HEK293T (cell line): ENCODE measurements at regions not wholly inside any gene's neighbourhood (a gene's known extent, or its start where the extent isn't known, plus 50 kb on each side); places are given as distances from the start of the nearest gene placed in this dataset.
"Not testable (repeated sequence)": the region's sequence is repeated elsewhere in the genome, so short reads cannot be mapped to it uniquely, and the experiment has no call there.

Experiments used
- CTCF ChIA-PET: fragments of 350-600 bp; formaldehyde crosslinking; extraction: SDS; loops from one replicate; lab custom pipeline; 2021; ENCODE audit warnings: antibody characterized with exemption, inconsistent platforms; lab: Yijun Ruan, JAX
- POLR2A ChIA-PET: fragments of 350-600 bp; formaldehyde crosslinking; extraction: SDS; loops from one replicate; lab custom pipeline; 2020; ENCODE audit warnings: antibody characterized with exemption, inconsistent platforms; lab: Yijun Ruan, JAX
- DNase-seq: peaks from one replicate; pipeline ENCODE4 v3.0.0; 2012; ENCODE audit warnings: mixed read lengths; ENCODE audit errors: extremely low spot score
- ARNT ChIP-seq: fragments of 450-650 bp; IDR thresholded peaks from 2 replicates; pipeline ENCODE4 v1.6.1; 2017; ENCODE audit warnings: mild to moderate bottlenecking
- BHLHE40 ChIP-seq: fragments of 450-650 bp; IDR thresholded peaks from 2 replicates; pipeline ENCODE4 v1.6.1; 2016; ENCODE audit warnings: mild to moderate bottlenecking, moderate library complexity, borderline replicate concordance
- CTBP1 ChIP-seq: fragments of 450-650 bp; IDR thresholded peaks from 2 replicates; pipeline ENCODE4 v1.6.1; 2016; ENCODE audit warnings: borderline replicate concordance
- ELF4 ChIP-seq: fragments of 450-650 bp; IDR thresholded peaks from 2 replicates; pipeline ENCODE4 v1.6.1; 2017; ENCODE audit warnings: antibody characterized with exemption
- FOXA1 ChIP-seq: fragments of 450-650 bp; IDR thresholded peaks from 2 replicates; pipeline ENCODE4 v1.6.1; 2016; ENCODE audit warnings: mild to moderate bottlenecking
- FOXK2 ChIP-seq: fragments of 450-650 bp; IDR thresholded peaks from 2 replicates; pipeline ENCODE4 v1.6.1; 2016; ENCODE audit warnings: mild to moderate bottlenecking
- FOXM1 ChIP-seq: fragments of 450-650 bp; IDR thresholded peaks from 2 replicates; pipeline ENCODE4 v1.6.1; 2017; ENCODE audit warnings: mild to moderate bottlenecking, borderline replicate concordance
- HDGF ChIP-seq: fragments of 450-650 bp; IDR thresholded peaks from 2 replicates; pipeline ENCODE4 v1.6.1; 2017; ENCODE audit warnings: antibody characterized with exemption, borderline replicate concordance
- L3MBTL2 ChIP-seq: fragments of 450-650 bp; conservative IDR thresholded peaks from 2 replicates; pipeline ENCODE4 v1.6.1; 2016; ENCODE audit warnings: mild to moderate bottlenecking
- LEF1 ChIP-seq: fragments of 450-650 bp; IDR thresholded peaks from 2 replicates; pipeline ENCODE4 v1.6.1; 2017; ENCODE audit warnings: mild to moderate bottlenecking, borderline replicate concordance
- NFRKB ChIP-seq: fragments of 450-650 bp; IDR thresholded peaks from 2 replicates; pipeline ENCODE4 v1.6.1; 2016; ENCODE audit warnings: mild to moderate bottlenecking, moderate library complexity
- PKNOX1 ChIP-seq: fragments of 450-650 bp; IDR thresholded peaks from 2 replicates; pipeline ENCODE4 v1.6.1; 2016
- SP1 ChIP-seq: fragments of 450-650 bp; IDR thresholded peaks from 2 replicates; pipeline ENCODE4 v1.6.1; 2017
- SUZ12 ChIP-seq: fragments of 450-650 bp; IDR thresholded peaks from 2 replicates; pipeline ENCODE4 v1.6.1; 2016; ENCODE audit warnings: mild to moderate bottlenecking
- TARDBP ChIP-seq: fragments of 450-650 bp; IDR thresholded peaks from 2 replicates; pipeline ENCODE4 v1.6.1; 2016
- ZNF384 ChIP-seq: fragments of 450-650 bp; IDR thresholded peaks from 2 replicates; pipeline ENCODE4 v1.6.1; 2016

GRCh38 chr14:105700622-105701288 lies 174.4 kb downstream of the TMEM121 start:
- ChIA-PET POLR2A (no interaction called here), CTCF (no interaction called here)
- TF ChIP-seq LEF1 (no peak), L3MBTL2 (no peak), SUZ12 (no peak), CTBP1 (no peak), FOXA1 (no peak), TARDBP (no peak), FOXM1 (no peak), ELF4 (no peak), BHLHE40 (no peak), NFRKB (no peak), ARNT (no peak)
- DNase-seq: no peak

- ChIA-PET POLR2A (no interaction called here), CTCF (no interaction called here)
- no peak for DNase-seq
- TF ChIP-seq TARDBP: no peak
- TF ChIP-seq ELF4: no peak
- TF ChIP-seq SUZ12: no peak
- no peak for TF ChIP-seq ZNF384
- no peak for TF ChIP-seq ARNT
- TF ChIP-seq NFRKB: no peak
- TF ChIP-seq L3MBTL2: no peak
- no peak for TF ChIP-seq FOXA1
- no peak for TF ChIP-seq HDGF
- no peak for TF ChIP-seq FOXM1
- no peak for TF ChIP-seq BHLHE40
- TF ChIP-seq CTBP1: no peak
- TF ChIP-seq SP1: no peak
- TF ChIP-seq LEF1: no peak
- no peak for TF ChIP-seq PKNOX1
- TF ChIP-seq FOXK2: no peak
Observed at GRCh38 chr14:105701456-105702274, 175.3 kb downstream of the TMEM121 start.

GRCh38 chr14:105702275-105702817 lies 176.0 kb downstream of the TMEM121 start:
- ChIA-PET POLR2A (no interaction called here), CTCF (no interaction called here)
- DNase-seq: no peak

GRCh38 chr14:105703044-105703665 lies 176.8 kb downstream of the TMEM121 start:
- POLR2A ChIA-PET: not testable (repeated sequence)

More at GRCh38 chr14:105702275-105702817, 176.0 kb downstream of the TMEM121 start:
- TF ChIP-seq SP1: no peak
- TF ChIP-seq FOXA1: no peak
- TF ChIP-seq CTBP1: no peak
- no peak for TF ChIP-seq PKNOX1
- TF ChIP-seq LEF1: no peak
- TF ChIP-seq NFRKB: no peak
- TF ChIP-seq L3MBTL2: no peak
- TF ChIP-seq FOXK2: no peak
- TF ChIP-seq SUZ12: no peak
- no peak for TF ChIP-seq BHLHE40
- TF ChIP-seq FOXM1: no peak
- TF ChIP-seq ARNT: no peak
- no peak for TF ChIP-seq ELF4
- no peak for TF ChIP-seq TARDBP
- no peak for TF ChIP-seq ZNF384
- TF ChIP-seq HDGF: no peak

GRCh38 chr14:105704091-105704490 lies 177.7 kb downstream of the TMEM121 start:
- DNase-seq, CTCF ChIA-PET, POLR2A ChIA-PET: not testable (repeated sequence)

More at GRCh38 chr14:105703044-105703665, 176.8 kb downstream of the TMEM121 start:
- DNase-seq, CTCF ChIA-PET: not testable (repeated sequence)

- POLR2A ChIA-PET, CTCF ChIA-PET, DNase-seq: not testable (repeated sequence)
Observed at GRCh38 chr14:105704492-105704891, 178.1 kb downstream of the TMEM121 start.

GRCh38 chr14:105705512-105705861 lies 179.1 kb downstream of the TMEM121 start:
- POLR2A ChIA-PET, CTCF ChIA-PET, DNase-seq: not testable (repeated sequence)

GRCh38 chr14:105705862-105706700 lies 179.7 kb downstream of the TMEM121 start:
- DNase-seq, CTCF ChIA-PET, POLR2A ChIA-PET: not testable (repeated sequence)

- POLR2A ChIA-PET, CTCF ChIA-PET, DNase-seq: not testable (repeated sequence)
Observed at GRCh38 chr14:105706701-105707019, 180.3 kb downstream of the TMEM121 start.

- DNase-seq, POLR2A ChIA-PET, CTCF ChIA-PET: not testable (repeated sequence)
Observed at GRCh38 chr14:105707099-105707498, 180.7 kb downstream of the TMEM121 start.

GRCh38 chr14:105707723-105708151 lies 181.4 kb downstream of the TMEM121 start:
- POLR2A ChIA-PET, DNase-seq, CTCF ChIA-PET: not testable (repeated sequence)
